Smooth muscle cell (in vitro differentiated cells): ENCODE measurements at regions not wholly inside any gene's neighbourhood (a gene's known extent, or its start where the extent isn't known, plus 50 kb on each side); places are given as distances from the start of the nearest gene placed in this dataset.

Experiments
- DNase-seq: peaks from one replicate; lab custom pipeline; 2025; ENCODE audit not compliant: unreplicated experiment; lab: John Stamatoyannopoulos, UW
- H2AFZ ChIP-seq: fragments of 200-600 bp; sonication (generic); 2 replicates; pipeline ENCODE4 v1.6.0; 2016; ENCODE audit warnings: antibody characterized with exemption, low read depth, mild to moderate bottlenecking
- H3F3A ChIP-seq: fragments of 200-600 bp; sonication (generic); 2 replicates; pipeline ENCODE4 v1.6.0; 2017; ENCODE audit warnings: antibody characterized with exemption, low read depth
- H3K27ac ChIP-seq: fragments of 200-600 bp; sonication (generic); 2 replicates; pipeline ENCODE4 v1.5.1; 2016; ENCODE audit warnings: low read depth, mild to moderate bottlenecking
- H3K27me3 ChIP-seq: fragments of 200-600 bp; sonication (generic); 2 replicates; pipeline ENCODE4 v1.6.1; 2016; ENCODE audit warnings: low read depth, mild to moderate bottlenecking
- H3K36me3 ChIP-seq: fragments of 200-600 bp; sonication (generic); 2 replicates; pipeline ENCODE4 v1.5.1; 2016; ENCODE audit warnings: low read depth
- H3K4me1 ChIP-seq: fragments of 200-600 bp; sonication (generic); 2 replicates; pipeline ENCODE4 v1.5.1; 2016; ENCODE audit warnings: low read depth
- H3K4me2 ChIP-seq: fragments of 200-600 bp; sonication (generic); 2 replicates; pipeline ENCODE4 v1.6.0; 2016; ENCODE audit warnings: mild to moderate bottlenecking
- H3K4me3 ChIP-seq: fragments of 200-600 bp; sonication (generic); 2 replicates; pipeline ENCODE4 v1.5.1; 2016; ENCODE audit warnings: mild to moderate bottlenecking
- H3K79me2 ChIP-seq: fragments of 200-600 bp; sonication (generic); 2 replicates; pipeline ENCODE4 v1.6.0; 2016; ENCODE audit warnings: low read depth, mild to moderate bottlenecking
- H3K9ac ChIP-seq: fragments of 200-600 bp; sonication (generic); 2 replicates; pipeline ENCODE4 v1.6.0; 2016; ENCODE audit warnings: low read depth
- H3K9me3 ChIP-seq: fragments of 200-600 bp; sonication (generic); replicated peaks from 2 replicates; pipeline ENCODE4 v1.5.1; 2016; ENCODE audit warnings: low read depth
- H4K20me1 ChIP-seq: fragments of 200-600 bp; sonication (generic); 2 replicates; pipeline ENCODE4 v1.6.0; 2016; ENCODE audit warnings: low read depth
- WGBS: methylation state at CpG from one replicate; pipeline ENCODE4 v1.1.7; 2016; ENCODE audit warnings: low lambda C conversion rate; 5-methylcytosine and 5-hydroxymethylcytosine counted together
- TF ChIP-seq, protein P1 (sequence below): fragments of 200-600 bp; sonication (generic); IDR thresholded peaks from 2 replicates; pipeline ENCODE4 v1.5.1; 2017; ENCODE audit warnings: borderline replicate concordance, mild to moderate bottlenecking, antibody characterized with exemption; ENCODE audit not compliant: insufficient read depth, poor library complexity, severe bottlenecking

DNA sequence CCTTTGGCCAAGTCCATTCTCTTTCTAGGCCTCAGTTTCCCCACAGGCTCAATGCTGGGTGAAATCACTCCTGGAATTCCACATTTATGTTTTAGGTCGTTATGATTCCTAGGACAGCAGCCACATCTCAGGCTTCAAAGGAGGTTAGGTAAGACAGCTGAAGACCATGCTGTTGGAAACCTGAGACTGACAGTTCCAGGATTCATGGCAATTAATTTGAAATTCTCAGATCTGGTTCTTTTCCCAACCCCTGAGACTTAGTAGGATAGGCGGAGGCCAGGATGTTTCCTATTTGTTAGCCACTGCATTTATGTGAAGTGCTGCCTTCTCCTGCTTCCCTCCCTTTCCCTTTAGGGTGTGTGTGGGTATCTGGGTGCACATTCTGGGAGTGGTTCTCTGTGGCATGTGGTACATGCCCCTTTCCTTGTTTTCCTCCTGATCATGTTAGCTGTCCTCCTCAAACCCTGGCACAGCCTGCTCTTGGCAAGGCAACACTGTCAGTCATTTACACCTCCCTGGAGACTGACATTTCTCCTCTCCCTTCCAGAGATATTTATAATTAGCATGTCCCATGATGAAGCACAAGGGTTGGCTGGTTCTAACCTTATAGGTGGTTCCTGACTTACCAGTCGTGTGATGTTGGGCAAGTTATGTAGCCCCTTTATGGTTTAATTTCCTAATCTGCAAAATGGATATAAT is 91.4 kb upstream of the SALL1 start:
- H3K4me3 ChIP-seq = no peak overlapping the region
- no peak overlapping the region for H3K27ac ChIP-seq
- no peaks in the 10 kb centered on the region for H3F3A ChIP-seq
- WGBS = 91% methylated on average over 3 of the region's 3 CpGs
- H4K20me1 ChIP-seq = no peaks in the 10 kb centered on the region
- H2AFZ ChIP-seq = no peak overlapping the region
- TF ChIP-seq, protein P1, sequence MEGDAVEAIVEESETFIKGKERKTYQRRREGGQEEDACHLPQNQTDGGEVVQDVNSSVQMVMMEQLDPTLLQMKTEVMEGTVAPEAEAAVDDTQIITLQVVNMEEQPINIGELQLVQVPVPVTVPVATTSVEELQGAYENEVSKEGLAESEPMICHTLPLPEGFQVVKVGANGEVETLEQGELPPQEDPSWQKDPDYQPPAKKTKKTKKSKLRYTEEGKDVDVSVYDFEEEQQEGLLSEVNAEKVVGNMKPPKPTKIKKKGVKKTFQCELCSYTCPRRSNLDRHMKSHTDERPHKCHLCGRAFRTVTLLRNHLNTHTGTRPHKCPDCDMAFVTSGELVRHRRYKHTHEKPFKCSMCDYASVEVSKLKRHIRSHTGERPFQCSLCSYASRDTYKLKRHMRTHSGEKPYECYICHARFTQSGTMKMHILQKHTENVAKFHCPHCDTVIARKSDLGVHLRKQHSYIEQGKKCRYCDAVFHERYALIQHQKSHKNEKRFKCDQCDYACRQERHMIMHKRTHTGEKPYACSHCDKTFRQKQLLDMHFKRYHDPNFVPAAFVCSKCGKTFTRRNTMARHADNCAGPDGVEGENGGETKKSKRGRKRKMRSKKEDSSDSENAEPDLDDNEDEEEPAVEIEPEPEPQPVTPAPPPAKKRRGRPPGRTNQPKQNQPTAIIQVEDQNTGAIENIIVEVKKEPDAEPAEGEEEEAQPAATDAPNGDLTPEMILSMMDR = no peak
- no peaks in the 10 kb centered on the region for H3K79me2 ChIP-seq
- no peak overlapping the region for H3K9ac ChIP-seq
- no peak overlapping the region for H3K4me2 ChIP-seq
- no peaks in the 10 kb centered on the region for H3K9me3 ChIP-seq
- H3K27me3 ChIP-seq = peaks cover 51% of the 10 kb centered on the region
- no peaks in the 10 kb centered on the region for H3K36me3 ChIP-seq
- DNase-seq = no peak
- H3K4me1 ChIP-seq = peaks cover 11% of the 10 kb centered on the region

DNA sequence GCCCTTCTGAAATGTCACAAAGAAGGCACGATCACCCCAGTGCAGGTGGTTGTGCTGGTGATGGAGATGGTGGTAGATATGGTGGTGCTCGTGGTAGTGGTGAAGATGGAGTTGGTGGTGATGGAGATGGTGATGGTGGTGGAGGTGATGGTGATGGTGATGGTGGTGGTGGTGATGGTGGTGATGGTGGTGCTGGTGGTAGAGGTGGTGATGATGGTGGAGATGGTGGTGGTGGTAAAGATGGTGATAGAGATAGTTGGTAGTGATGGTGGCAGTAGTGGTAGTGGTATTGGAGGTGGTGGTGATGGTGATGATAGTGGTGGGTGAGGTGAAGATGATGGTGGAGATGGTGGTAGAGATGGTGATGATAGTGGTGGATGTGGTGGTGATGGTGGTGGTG is 88.1 kb upstream of the SALL1 start:
- Histone ChIP-seq H3K27me3 (peaks cover 48% of the 10 kb centered on the region), H3K79me2 (no peaks in the 10 kb centered on the region), H3K4me1 (peaks cover 13% of the 10 kb centered on the region), H3F3A (no peaks in the 10 kb centered on the region), H3K27ac (no peak overlapping the region), H3K36me3 (no peaks in the 10 kb centered on the region), H4K20me1 (no peaks in the 10 kb centered on the region), H3K4me3 (no peak overlapping the region), H3K9me3 (no peaks in the 10 kb centered on the region), H2AFZ (no peak overlapping the region), H3K9ac (no peak overlapping the region), H3K4me2 (no peak overlapping the region)
- TF ChIP-seq, protein P1 = no peak
- WGBS = 94% methylated on average over 2 of the region's 2 CpGs
- DNase-seq = no peak

DNA sequence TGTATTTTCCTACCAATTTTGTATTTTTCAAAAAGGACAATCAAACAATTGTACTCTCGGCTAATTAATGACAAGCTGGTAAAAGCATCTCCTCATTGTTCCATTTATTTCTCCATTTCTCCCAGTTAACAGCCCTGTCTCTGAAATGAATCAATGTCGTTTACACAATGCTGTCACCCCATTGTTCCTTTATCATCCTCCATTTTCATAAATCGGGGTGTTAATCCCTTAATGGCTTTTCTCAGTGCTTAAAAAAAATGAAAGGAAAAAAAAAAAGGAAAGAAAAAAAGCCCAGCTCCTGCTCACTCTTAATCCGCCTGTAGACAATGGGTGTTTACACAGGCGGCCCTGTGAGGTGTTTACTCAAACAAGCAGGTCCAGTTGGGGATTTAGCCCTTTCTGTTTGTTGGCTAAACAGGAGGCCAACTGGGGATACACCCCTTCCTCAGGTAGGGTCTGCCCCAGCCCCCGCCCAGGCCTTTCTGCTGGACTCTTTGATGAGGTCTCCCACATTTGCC is 86.8 kb upstream of the SALL1 start:
- TF ChIP-seq, protein P1 = no peak
- Histone ChIP-seq H3K4me2 (no peak overlapping the region), H3K27me3 (peaks cover 40% of the 10 kb centered on the region), H2AFZ (no peak overlapping the region), H3K4me1 (peaks cover 13% of the 10 kb centered on the region), H3K79me2 (no peaks in the 10 kb centered on the region), H3K9ac (no peak overlapping the region), H3K9me3 (no peaks in the 10 kb centered on the region), H3F3A (no peaks in the 10 kb centered on the region), H3K27ac (no peak overlapping the region), H3K4me3 (no peak overlapping the region), H3K36me3 (no peaks in the 10 kb centered on the region), H4K20me1 (no peaks in the 10 kb centered on the region)
- no peak for DNase-seq
- 66% methylated on average over 6 of the region's 6 CpGs for WGBS

DNA sequence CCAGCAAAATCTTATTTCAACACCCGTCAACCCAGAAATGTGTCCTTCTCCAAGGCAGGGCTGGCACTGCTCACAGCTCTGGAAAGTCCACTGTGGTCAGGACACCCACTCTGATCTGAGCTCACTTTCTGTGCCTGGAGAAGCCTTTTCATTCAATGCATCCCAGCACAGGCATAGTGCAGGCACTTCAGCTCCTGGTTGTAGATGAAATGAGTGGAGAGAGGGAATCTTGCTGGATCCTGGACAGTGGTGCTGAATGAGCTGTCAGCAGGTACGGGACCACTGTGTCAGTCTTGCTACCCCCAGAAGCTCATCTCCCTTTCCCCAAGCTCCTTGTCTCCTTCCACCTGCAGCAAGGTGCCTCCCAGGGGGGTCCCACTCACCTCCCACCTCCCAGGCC is 86.1 kb upstream of the SALL1 start:
- Histone ChIP-seq H3K9ac (no peak overlapping the region), H3K4me2 (no peak overlapping the region), H3K9me3 (no peaks in the 10 kb centered on the region), H2AFZ (no peak overlapping the region), H3K79me2 (no peaks in the 10 kb centered on the region), H3F3A (no peaks in the 10 kb centered on the region), H3K4me3 (no peak overlapping the region), H3K27me3 (peaks cover 34% of the 10 kb centered on the region), H3K36me3 (no peaks in the 10 kb centered on the region), H4K20me1 (no peaks in the 10 kb centered on the region), H3K27ac (no peak overlapping the region), H3K4me1 (peaks cover 13% of the 10 kb centered on the region)
- TF ChIP-seq, protein P1 = no peak
- DNase-seq = no peak
- WGBS = 78% methylated on average over 2 of the region's 2 CpGs
